G401 (cell line): ENCODE measurements at regions not wholly inside any gene's neighbourhood (a gene's known extent, or its start where the extent isn't known, plus 50 kb on each side); places are given as distances from the start of the nearest gene placed in this dataset.

Source experiments
- DNase-seq: peaks from one replicate; pipeline ENCODE4 v3.0.0-alpha.2; 2015; ENCODE audit warnings: low spot score
- in situ Hi-C: cut with HindIII; loops from 2 replicates; pipeline ENCODE4 v1.10.0; 2016; ENCODE audit warnings: low sequenced_read_pairs, mixed read lengths

DNA sequence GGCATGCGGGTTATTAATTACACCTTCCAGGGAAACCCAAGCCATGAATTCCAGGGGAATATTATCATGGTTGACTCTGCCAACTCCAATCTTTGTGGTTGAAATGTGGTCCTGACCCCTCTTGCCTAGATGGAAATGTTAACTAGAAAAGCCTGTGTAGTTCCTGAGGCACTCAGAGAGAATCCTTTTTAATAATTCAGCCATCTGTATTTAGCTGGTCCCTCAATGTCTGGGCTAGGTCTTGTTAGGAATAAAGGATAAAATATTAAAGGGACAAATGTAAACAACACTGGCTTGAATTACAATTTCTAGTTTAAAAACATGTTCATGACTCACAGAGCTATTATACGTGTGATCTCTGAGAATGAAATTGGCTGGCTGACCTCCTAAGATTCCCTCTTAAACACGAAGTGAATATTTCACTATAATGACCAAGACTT lies 435.2 kb upstream of the SUCLG2 start:
- no peak for DNase-seq
- in situ Hi-C loops, result no loop called here

DNA sequence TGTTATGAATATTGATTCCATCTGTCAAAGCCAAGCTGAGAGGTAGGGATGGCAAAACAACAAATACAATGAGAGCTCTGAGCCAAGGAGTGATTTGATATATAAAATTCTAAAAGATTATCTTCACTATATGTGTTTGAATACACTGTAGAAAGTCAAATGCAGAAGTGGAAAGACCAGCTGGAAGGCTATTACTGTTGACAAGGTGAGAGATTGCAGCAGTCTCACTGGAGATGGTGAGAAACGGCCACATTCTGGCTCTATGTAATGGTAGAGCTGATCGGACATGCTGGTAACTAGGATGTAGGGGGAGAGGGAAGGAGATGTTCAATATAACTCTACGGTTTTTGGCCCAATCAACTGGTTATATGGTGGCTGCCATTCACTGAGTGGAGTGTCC lies 434.2 kb upstream of the SUCLG2 start:
- in situ Hi-C loops, result no loop called here

DNA sequence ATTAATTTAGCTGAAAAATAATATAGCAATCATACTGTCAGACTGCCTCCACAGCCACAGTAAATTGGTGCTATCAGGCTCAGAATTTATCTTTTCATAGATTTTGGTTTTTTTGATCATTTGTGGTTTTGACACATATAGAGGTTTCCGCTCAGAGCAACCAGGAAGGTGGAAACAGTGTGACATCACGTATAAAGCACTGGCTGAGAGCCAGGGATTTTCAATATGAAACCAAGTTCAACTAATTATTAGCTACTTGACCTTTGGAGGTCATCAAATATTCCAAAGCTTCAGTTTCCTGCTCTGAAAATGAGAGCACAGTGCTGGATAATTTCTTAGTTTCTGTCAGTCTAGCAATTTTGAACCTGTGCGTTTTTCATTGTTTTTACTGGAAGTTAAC lies 433.8 kb upstream of the SUCLG2 start:
- in situ Hi-C loops, result no loop called here

More for the DNA sequence above, 434.2 kb upstream of the SUCLG2 start:
- DNase-seq, result no peak

DNA sequence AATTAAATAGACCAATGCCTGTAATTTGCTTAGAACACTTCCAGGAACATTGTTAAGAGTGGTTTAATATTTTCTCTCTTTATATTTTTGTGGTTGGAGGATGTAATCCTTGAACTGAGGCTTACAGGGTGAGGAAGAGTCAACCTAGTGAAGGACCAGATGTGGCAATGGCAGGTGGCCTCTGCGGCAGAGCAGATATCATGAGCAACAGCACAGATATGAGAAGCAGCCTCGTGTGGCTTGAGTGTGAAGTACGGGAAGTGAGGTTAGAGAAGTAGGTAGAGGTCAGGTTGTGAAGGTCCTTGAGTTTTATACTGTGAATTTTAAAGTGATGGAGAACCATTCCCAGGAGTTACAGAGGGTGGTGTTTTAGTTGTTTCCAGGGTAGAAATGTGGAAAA lies 417.6 kb upstream of the SUCLG2 start:
- DNase-seq, result no peak
- in situ Hi-C loops, result no loop called here

More for the DNA sequence above, 433.8 kb upstream of the SUCLG2 start:
- DNase-seq, result no peak

DNA sequence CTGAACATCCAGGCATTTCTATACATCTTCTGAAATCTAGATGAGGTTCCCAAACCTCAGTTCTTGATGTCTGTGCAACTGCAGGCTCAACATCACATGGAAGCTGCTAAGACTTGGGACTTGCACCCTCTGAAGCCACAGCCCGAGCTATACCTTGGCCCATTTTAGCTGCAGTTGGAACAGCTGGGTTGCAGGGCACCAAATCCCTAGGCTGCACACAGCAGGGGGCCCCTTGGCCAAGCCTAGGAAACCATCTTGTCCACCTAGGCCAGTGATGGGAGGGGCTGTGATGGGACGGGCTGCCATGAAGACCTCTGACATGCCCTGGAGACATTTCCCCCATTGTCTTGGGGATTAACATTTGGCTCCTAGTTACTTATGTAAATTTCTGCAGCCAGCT lies 415.8 kb upstream of the SUCLG2 start:
- no peak for DNase-seq
- in situ Hi-C loops, result no loop called here

DNA sequence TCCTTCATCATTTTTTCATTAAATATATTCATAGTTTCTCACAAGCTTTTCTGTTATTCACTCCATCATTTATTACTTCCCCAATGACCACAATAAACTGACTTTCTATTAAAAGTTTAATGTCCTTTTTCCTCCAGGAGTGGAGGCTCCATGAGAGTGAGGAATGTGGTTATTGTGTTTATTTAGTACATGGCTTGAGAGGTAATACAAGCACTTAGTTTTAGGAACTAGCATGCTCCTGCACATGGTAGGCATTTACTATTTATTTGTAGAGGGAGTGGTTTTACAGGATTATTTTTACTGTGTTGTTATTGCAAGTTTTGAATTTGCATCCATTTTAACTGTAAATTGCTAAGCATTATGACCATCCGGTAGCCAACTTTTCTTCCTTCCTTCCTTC lies 412.9 kb upstream of the SUCLG2 start:
- in situ Hi-C loops, result no loop called here

DNA sequence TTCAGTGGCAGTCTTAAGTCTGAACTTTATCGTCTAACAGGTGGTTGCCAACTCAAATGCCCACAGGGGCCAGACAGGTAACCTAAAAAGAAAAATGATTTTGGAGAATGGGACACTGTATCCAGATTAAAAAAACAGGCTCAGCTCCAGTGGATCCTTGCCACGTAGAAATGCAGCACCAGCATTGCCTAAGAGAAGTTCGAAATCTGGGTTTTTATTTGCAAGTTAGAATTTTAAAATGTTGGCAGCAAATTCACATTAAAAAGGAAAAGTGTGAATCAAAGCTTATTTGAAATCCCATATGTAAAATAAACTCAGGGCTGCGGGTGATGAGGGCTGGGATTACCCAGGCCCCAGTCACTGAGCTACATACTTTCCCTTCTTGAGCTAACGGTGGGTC lies 408.5 kb upstream of the SUCLG2 start:
- no peak for DNase-seq
- in situ Hi-C loops, result no loop called here

More for the DNA sequence above, 412.9 kb upstream of the SUCLG2 start:
- no peak for DNase-seq

DNA sequence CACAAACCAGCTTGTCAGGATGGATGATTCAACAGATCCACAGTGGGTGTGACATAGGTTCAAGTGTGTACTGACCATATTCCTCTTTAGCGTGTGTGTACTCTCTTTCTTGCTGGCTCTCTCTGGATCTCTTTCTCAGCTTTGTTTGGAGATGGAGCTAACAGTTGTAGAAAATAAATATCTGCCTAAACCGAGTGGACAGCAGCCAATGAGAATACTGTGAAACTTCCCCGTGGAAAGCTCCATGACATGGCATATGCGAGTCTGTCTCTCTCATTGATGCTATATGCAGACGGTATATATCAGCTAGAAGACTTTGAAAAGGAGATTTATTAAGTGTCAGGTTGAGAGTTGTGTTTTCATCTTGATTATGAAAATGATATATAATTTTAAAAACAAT lies 406.5 kb upstream of the SUCLG2 start:
- in situ Hi-C loops, result no loop called here
- DNase-seq, result no peak

DNA sequence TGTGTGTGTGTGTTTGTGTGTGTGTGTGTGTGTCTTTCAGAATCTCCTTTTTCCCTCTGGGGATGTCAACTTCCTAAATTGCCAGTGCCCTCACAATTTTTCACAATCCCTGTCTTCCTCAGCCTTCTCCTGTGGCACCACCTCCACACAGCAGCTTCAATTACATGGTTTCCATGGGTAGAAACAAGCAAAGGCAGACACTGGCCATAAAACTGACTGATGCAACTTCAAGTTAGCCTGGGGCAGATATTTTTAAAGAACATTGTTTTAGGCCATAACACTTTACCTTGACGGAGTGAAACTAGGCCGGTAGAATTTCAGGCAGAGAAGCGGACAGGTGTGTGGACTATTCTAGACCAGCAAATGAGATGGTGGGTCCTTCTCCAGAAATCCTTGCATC lies 405.8 kb upstream of the SUCLG2 start:
- DNase-seq, result no peak
- in situ Hi-C loops, result no loop called here

DNA sequence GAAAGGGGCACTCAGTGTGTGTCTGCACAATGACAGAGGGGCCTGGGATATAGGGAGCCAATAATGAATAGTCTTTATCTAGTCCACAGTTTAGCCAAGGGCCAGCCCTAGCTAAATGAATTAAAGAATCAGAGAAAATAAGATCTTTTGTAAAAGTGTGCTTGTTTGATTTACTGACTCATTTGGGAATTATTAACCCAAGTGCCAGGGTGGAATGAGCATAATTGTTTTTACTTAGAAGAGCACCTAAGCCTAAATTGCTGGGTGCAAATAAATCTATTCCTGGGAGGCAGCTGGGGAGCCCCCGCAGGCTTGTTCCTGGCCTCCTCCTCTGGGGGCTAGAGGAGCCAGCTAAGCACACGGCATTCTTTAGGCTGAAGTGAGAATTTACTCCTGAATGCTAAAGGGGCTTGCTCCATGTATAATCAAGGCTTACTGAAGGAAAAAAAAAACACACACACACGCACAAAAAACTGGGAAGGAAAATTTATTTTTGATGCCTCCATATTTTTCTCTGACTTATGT lies 405.3 kb upstream of the SUCLG2 start:
- in situ Hi-C loops, result no loop called here

DNA sequence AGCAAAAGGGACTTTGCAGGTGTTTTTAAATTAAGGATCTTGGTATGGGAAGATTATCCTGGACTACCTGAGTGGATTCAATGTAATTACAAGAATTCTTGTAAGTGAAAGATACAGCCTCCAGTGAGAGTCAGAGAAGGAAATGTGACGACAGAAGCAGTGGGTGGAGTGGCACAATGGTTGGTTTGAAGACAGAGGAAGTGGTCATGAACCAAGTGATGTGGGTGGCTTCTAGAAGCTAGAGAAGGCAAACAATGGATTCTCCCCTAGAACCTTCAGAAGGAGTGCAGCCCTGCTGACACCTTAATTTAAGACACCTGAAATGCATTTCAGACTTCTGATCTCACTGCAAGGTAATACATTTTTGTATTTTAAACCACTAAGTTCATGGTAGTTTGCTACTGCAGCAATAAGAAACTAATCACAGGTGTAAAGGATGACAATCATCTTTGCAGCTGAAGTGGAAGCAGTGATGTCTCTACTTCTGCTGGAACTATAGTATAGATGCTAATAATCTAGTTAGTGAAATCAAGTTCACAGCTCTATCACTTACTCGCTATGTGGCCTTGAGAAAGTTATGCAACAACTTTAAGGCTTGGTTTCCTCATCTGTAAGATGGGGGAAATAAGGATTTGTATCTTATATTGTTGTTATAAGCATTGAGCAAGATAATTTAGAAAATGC lies 403.4 kb upstream of the SUCLG2 start:
- in situ Hi-C loops, result no loop called here
- no peak for DNase-seq

More for the DNA sequence above, 405.3 kb upstream of the SUCLG2 start:
- no peak for DNase-seq

DNA sequence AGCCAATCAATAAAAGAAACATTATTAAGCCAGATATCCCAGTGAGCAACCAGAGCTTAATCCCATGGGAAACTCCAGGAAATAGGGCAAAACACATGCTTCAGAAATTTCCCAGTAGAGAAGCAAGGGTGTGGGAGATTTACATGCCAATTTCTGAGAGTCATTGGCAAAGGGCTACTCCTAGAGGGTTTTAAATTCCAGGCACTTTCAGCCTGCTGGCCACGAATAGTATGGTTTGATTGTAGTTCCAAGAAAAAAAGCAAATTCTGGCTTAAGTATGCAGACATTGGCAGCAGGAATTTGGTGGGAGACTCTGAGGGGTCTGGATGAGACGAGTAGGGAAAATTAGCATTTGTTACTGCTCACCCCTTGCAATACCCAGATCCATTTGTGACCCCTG lies 402.1 kb upstream of the SUCLG2 start:
- in situ Hi-C loops, result no loop called here
- no peak for DNase-seq

DNA sequence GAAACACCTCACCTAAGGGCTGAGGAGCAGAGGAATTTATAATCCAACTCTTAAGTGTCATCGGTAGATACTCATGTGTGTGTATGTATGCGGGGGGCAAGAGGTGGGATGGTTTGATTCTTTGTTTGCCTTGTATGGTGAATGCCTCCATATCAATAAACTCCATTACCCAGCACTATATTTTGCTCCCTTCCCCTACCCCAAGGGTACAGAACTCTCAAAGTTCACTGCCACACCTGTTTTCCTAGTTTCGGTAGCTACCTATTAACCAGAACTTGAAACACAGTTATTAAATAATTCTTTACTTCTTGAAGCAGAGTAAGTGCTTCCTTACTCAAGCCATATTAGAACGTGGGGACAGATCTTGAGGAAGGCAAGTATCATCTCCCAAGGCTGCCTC lies 400.8 kb upstream of the SUCLG2 start:
- DNase-seq, result no peak
- in situ Hi-C loops, result no loop called here

DNA sequence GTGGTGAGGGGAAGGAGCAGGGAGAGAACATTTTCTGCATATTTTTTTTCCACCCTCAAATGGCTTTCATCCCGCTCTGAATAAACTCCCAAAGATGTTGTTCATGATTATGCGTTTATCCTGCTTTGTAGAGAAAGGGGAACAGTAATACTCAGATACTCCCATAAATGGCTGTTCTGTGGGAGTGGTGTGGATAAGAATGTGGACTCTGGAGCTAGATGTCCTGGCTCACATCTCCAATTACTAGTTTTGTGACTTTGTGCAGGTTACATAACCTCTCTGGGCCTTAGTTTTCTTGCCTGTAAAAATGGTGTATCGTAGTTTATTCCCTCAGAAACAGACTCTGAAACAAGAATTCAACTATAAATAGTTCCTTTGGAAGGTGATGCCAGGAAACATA lies 395.4 kb upstream of the SUCLG2 start:
- DNase-seq, result no peak
- in situ Hi-C loops, result no loop called here

DNA sequence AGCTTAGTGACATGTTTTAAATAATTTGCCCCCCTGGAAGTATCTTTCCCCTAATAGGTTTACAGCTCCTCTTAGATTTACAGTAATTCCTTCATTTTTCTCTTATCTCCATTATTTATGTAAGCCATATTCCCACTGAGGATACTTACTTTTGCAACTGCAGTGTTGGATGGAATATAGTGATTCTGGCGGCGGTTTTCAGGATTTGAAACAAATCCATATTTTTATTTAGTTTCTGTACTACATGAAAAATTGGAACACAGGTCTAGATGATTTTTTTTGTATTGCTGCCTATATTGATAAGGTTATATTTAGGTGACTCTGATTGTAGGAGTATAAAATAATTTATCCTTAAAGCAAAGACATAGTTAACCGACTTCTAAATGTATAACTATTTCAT lies 391.6 kb upstream of the SUCLG2 start:
- in situ Hi-C loops, result no loop called here
- DNase-seq, result no peak

DNA sequence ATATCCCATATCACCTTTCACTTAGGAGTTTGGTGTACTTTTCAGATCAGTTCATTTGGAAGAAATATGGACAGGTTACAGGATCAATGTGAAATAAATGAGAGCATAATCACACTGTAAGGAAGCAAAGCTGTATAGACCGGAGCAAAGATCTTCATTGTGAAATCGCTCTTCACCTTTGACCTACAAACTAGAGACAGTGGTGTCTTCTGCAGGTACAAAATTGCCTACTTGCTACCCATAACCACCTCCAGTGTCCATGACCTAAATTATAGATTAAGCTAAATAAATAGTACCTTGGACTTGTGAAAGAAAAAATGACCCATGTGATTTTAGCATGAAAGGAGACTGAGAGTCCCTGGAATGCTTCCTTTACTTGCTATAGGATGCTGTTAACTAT lies 379.5 kb upstream of the SUCLG2 start:
- DNase-seq, result no peak
- in situ Hi-C loops, result no loop called here

DNA sequence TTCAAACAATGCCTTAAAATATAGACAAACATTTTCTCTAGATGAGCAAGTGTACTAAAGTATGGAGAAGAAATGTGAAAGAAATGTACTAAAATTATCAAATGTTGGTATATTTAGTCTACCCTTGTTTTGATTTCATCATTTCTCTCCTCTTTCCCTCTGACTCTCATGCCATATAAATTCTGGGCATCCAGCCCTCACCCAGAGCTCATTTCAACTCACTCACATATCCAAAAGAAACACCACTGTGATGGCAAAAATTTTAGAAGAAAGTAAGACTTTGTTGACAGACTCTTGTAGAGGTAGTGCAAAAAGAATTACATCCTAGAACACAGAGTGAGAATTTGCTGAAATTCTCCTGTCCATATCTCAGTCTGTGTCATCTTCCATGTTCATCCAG lies 377.8 kb upstream of the SUCLG2 start:
- DNase-seq, result no peak
- in situ Hi-C loops, result no loop called here

DNA sequence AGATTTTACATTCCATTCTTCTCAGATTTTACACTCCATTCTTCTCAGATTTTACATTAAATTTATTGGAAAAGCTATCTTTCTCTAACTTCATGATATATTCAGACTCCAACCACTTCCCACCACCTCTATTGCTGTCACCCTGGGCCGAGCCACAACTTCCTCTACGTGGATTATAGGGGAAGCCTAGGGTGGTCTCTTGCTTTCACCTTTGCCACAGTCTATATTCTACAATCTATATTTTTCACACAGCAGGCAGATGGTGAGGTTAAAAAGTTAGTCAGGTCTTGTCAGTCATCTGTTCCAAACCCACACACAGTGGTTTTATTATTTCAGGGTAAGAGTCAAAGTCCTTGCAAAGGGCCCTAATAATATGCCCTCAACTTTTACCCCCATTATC lies 370.8 kb upstream of the SUCLG2 start:
- DNase-seq, result no peak
- in situ Hi-C loops, result no loop called here

DNA sequence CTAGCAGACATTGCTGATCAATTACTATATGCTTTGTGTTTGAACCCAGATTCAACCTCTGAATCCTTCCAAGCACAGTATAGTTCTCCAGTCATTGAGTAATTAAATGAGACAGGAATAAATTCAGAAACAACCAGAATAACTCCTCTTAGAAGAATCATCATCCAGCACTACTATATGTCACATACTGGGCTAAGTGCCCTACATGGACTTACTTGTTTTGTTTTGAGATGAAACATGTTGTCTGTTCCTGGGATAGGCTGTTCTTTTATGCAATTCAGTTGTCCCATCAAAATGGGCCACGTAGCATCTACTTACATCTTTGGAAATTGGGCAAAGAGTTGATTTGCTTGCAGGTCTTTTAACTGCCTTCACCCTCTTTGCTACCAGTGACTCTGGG lies 365.5 kb upstream of the SUCLG2 start:
- in situ Hi-C loops, result no loop called here
- no peak for DNase-seq

DNA sequence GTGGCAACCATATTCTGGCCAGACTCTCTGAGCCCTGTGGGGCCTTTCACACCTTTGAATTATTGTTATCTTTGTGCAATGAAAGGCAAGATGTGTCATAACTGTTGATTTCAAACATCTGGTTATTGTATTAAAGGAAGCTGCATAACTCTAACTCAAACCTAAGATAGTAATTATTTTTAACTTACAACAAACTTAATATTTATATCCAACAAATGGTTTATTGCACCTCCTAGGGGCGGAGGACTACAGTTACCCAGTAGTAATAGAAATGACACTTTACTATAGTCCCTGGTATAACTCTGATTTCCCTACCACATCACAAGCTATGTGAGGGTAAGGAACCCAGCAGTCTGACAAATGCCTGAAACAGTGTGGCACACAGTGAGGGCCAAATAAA lies 363.9 kb upstream of the SUCLG2 start:
- in situ Hi-C loops, result no loop called here
- DNase-seq, result no peak

DNA sequence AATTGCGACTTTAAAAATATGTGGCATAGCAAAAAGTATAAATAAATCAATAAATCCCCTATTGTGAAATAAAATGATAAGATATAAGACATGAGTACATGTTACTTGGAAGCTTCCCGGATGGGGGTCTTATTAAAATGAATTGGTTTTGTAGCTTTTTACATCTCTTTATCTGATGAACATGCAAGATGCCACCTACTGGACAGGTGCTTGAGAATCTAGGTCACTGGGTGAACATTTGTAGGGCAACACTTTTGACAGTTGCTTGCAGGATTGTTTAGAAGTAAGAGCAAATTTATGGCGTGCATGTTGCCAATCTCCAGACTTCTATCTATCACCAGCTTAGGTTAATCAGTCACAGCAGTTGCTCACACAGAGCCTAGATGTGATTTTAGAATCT lies 362.7 kb upstream of the SUCLG2 start:
- peak; percentile 3 for DNase-seq
- in situ Hi-C loops, result no loop called here
